NB4 (cell line): ENCODE measurements at regions not wholly inside any gene's neighbourhood (a gene's known extent, or its start where the extent isn't known, plus 50 kb on each side); places are given as distances from the start of the nearest gene placed in this dataset.

ENCODE experiments used
- CTCF ChIP-seq: IDR thresholded peaks from one replicate; pipeline ENCODE4 v1.5.1; 2012; ENCODE audit warnings: low read depth, low read length
- POLR2A ChIP-seq: IDR thresholded peaks from 2 replicates; pipeline ENCODE4 v1.6.1; 2011; ENCODE audit warnings: mild to moderate bottlenecking; ENCODE audit not compliant: insufficient read length; ENCODE audit errors: extremely low read depth

- TF ChIP-seq POLR2A (no peak), CTCF (no peak)
Observed at GRCh38 chr15:62991698-62992097, 50.8 kb upstream of the TPM1 start.
